DOHH2 (cell line): ENCODE measurements at regions not wholly inside any gene's neighbourhood (a gene's known extent, or its start where the extent isn't known, plus 50 kb on each side); places are given as distances from the start of the nearest gene placed in this dataset.

Experiments
- H3F3A ChIP-seq: fragments of 200-600 bp; sonication (generic), shearing (Covaris generic); 2 replicates; pipeline ENCODE4 v1.6.0; 2016; ENCODE audit warnings: antibody characterized with exemption, mild to moderate bottlenecking; ENCODE audit not compliant: control insufficient read depth, insufficient read depth
- H3K27ac ChIP-seq: fragments of 200-600 bp; sonication (generic); 2 replicates; pipeline ENCODE4 v1.5.1; 2014; ENCODE audit warnings: low read depth, mild to moderate bottlenecking, low read length, moderate library complexity
- H3K27me3 ChIP-seq: fragments of 200-600 bp; sonication (generic); 2 replicates; pipeline ENCODE4 v1.6.1; 2014; ENCODE audit warnings: mild to moderate bottlenecking, low read length, mixed read lengths; ENCODE audit not compliant: control insufficient read depth
- H3K36me3 ChIP-seq: fragments of 200-600 bp; sonication (generic); 2 replicates; pipeline ENCODE4 v1.6.1; 2014; ENCODE audit warnings: mild to moderate bottlenecking, low read length, moderate library complexity, mixed read lengths; ENCODE audit not compliant: control insufficient read depth
- H3K4me1 ChIP-seq: fragments of 200-600 bp; sonication (generic); 2 replicates; pipeline ENCODE4 v1.6.1; 2014; ENCODE audit warnings: mild to moderate bottlenecking, low read length, mixed read lengths; ENCODE audit not compliant: control insufficient read depth
- H3K4me2 ChIP-seq: fragments of 200-600 bp; sonication (generic); 2 replicates; pipeline ENCODE4 v1.6.0; 2014; ENCODE audit warnings: mild to moderate bottlenecking, low read length, moderate library complexity
- H3K4me3 ChIP-seq: fragments of 200-600 bp; sonication (generic); 2 replicates; pipeline ENCODE4 v1.5.1; 2014; ENCODE audit warnings: mild to moderate bottlenecking, low read length, mixed read lengths
- H3K79me2 ChIP-seq: fragments of 200-600 bp; sonication (generic); 2 replicates; pipeline ENCODE4 v1.6.1; 2014; ENCODE audit warnings: mild to moderate bottlenecking, low read length, mixed read lengths; ENCODE audit not compliant: control insufficient read depth
- H3K9me2 ChIP-seq: fragments of 200-600 bp; sonication (generic); replicated peaks from 2 replicates; pipeline ENCODE4 v1.6.1; 2014; ENCODE audit warnings: mild to moderate bottlenecking, low read length, mixed read lengths; ENCODE audit not compliant: control insufficient read depth
- H3K9me3 ChIP-seq: fragments of 200-600 bp; sonication (generic); 2 replicates; pipeline ENCODE4 v1.6.1; 2014; ENCODE audit warnings: antibody characterized with exemption, low read length, mixed read lengths; ENCODE audit not compliant: control insufficient read depth, insufficient read depth
- H4K20me1 ChIP-seq: fragments of 200-600 bp; sonication (generic); 2 replicates; pipeline ENCODE4 v1.6.0; 2014; ENCODE audit warnings: low read depth, mild to moderate bottlenecking, antibody characterized with exemption, low read length, moderate library complexity; ENCODE audit not compliant: control insufficient read depth, insufficient read depth
- CTCF ChIP-seq: fragments of 200-600 bp; sonication (generic); IDR thresholded peaks from one replicate; pipeline ENCODE4 v1.5.1; 2014; ENCODE audit warnings: antibody characterized with exemption, mild to moderate bottlenecking, low read depth, low read length; ENCODE audit not compliant: poor library complexity, severe bottlenecking
- EZH2phosphoT487 ChIP-seq: fragments of 200-600 bp; sonication (generic); IDR thresholded peaks from 2 replicates; pipeline ENCODE4 v1.6.1; 2017; ENCODE audit warnings: borderline replicate concordance, mild to moderate bottlenecking, antibody characterized with exemption, low read length, moderate library complexity, mixed read lengths

GRCh38 chr9:100756217-100756616, 178.3 kb downstream of the CAVIN4 start:
- H3F3A ChIP-seq = no peaks in the 10 kb centered on the region
- H3K27ac ChIP-seq = no peak overlapping the region
- TF ChIP-seq EZH2phosphoT487 = no peak
- TF ChIP-seq CTCF = no peak
- no peaks in the 10 kb centered on the region for H3K9me3 ChIP-seq
- no peak overlapping the region for H3K4me3 ChIP-seq
- H3K4me2 ChIP-seq = no peak overlapping the region
- H3K9me2 ChIP-seq = no peaks in the 10 kb centered on the region
- H3K27me3 ChIP-seq = no peaks in the 10 kb centered on the region
- H4K20me1 ChIP-seq = no peaks in the 10 kb centered on the region
- H3K36me3 ChIP-seq = no peaks in the 10 kb centered on the region
- no peaks in the 10 kb centered on the region for H3K79me2 ChIP-seq
- H3K4me1 ChIP-seq = no peaks in the 10 kb centered on the region

- H3K36me3 ChIP-seq = no peaks in the 10 kb centered on the region
- H3K4me3 ChIP-seq = no peak overlapping the region
- no peak for TF ChIP-seq EZH2phosphoT487
- TF ChIP-seq CTCF = no peak
- H3K4me1 ChIP-seq = no peaks in the 10 kb centered on the region
- no peaks in the 10 kb centered on the region for H3F3A ChIP-seq
- H3K4me2 ChIP-seq = no peak overlapping the region
- no peaks in the 10 kb centered on the region for H4K20me1 ChIP-seq
- no peaks in the 10 kb centered on the region for H3K27me3 ChIP-seq
- no peaks in the 10 kb centered on the region for H3K9me2 ChIP-seq
- no peaks in the 10 kb centered on the region for H3K79me2 ChIP-seq
- H3K27ac ChIP-seq = no peak overlapping the region
- no peaks in the 10 kb centered on the region for H3K9me3 ChIP-seq
Observed at GRCh38 chr9:100759215-100759614, 181.3 kb downstream of the CAVIN4 start.

- no peaks in the 10 kb centered on the region for H4K20me1 ChIP-seq
Observed at GRCh38 chr9:100761276-100761802, 183.5 kb downstream of the CAVIN4 start.

More at GRCh38 chr9:100761276-100761802, 183.5 kb downstream of the CAVIN4 start:
- Histone ChIP-seq H3K4me3 (no peak overlapping the region), H3K9me3 (no peaks in the 10 kb centered on the region), H3K4me1 (no peaks in the 10 kb centered on the region), H3K36me3 (no peaks in the 10 kb centered on the region), H3F3A (no peaks in the 10 kb centered on the region), H3K27me3 (no peaks in the 10 kb centered on the region), H3K9me2 (no peaks in the 10 kb centered on the region), H3K4me2 (no peak overlapping the region), H3K79me2 (no peaks in the 10 kb centered on the region), H3K27ac (no peak overlapping the region)
- no peak for TF ChIP-seq EZH2phosphoT487
- TF ChIP-seq CTCF = no peak
